GM21526 (cell line): ENCODE measurements at regions not wholly inside any gene's neighbourhood (a gene's known extent, or its start where the extent isn't known, plus 50 kb on each side); places are given as distances from the start of the nearest gene placed in this dataset.
A peak's percentile ranks its signal among the peaks of the same experiment; 100 is the strongest.
"Not testable (repeated sequence)": the region's sequence is repeated elsewhere in the genome, so short reads cannot be mapped to it uniquely, and the experiment has no call there.

Experiments
- ATAC-seq: cut with Tn5 transposase; IDR thresholded peaks from one replicate; pipeline ENCODE4 v1.9.1; 2021; ENCODE audit warnings: moderate library complexity; ENCODE audit not compliant: unreplicated experiment, low FRiP score

DNA sequence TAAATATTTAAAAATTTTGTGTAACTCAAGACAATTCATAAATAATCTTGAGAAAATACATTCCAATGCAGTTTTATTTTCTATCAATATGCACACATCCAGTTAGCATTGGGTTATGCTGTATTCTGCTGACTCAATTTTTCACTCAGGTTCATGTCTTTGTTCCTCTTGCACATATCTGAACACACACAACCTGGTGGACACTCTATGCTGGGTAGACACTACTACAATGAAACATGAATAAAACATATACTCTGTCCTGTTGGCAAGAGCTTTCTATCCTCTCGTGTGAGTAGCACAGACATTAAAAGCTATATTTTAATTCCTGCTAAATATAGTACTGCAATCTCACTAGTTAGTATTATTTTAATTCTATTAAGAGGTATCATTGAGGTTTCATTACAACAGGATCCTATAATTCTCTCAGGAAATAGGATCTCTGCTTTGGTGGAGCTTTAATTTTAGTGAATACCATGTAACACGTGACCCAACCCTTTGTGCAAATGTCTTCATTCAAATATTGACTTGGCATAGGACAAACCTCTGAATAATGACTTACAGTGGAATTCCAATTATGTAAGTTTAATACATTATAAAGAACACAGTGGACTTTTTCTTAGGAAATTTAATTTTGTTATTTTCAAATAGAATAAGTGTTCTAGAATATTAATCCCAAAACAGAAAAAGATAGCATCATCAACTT, 342.3 kb upstream of the TMEFF2 start:
- ATAC-seq: no peak

DNA sequence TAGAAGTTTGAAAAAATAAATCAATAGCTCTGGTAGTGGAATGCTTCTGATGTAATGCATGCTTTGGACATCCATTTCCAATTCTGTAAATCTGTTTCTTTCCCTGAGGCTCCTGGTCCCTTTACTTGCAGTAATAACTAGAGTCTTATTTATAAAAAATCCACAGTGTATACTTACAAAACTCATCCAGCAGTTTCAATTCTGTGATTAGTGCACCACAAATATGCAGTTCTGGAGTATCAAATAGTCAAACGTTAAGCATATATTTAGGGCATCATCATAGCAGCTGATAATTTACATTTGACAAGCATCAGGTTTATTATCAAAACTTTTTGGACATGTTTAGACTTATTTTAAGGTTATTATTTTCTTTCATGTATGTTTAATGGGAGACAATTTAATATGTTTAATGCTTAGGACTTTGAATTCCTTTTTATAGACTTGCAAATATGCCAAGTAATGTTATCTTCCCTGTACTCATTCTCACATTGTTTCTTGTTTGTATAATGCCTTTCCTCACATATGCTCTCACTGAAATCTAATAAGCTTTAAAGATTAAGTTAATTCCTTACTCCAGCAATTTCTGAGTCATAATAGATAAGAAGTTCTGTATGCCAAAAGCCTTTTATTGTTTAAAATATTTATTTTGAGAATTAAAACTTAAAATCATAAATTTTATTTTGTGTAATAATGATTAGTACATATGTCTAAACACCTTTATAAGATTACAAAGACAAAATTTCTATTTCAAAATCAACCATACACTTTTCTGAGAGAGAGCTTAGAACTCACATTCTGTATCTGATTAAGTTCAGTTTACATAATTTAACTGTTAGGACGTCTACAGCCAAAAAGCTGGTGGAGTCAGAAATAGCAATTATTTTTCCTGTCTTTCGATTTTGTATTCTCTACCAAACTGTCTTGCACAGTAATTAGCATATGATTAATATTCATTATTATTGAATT, 341.5 kb upstream of the TMEFF2 start:
- no peak for ATAC-seq

DNA sequence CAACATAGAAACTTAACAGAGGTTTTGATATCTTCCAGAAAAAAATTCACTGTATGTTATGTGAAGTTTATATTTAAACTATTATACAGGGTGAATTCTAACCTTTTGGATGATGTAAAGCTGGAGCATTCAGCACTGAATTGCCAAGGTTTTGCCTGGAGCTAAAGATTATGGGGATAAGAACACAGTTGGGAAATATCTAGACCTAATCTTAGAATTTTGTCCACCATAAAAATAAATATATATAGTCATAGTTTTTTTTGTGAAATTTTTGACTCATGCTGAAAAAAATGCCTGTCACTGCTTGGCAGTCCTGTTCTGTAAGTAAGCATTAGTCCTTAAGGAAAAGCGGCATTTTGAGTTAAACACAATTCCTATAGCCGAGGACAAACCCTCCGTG, 339.3 kb upstream of the TMEFF2 start:
- no peak for ATAC-seq

DNA sequence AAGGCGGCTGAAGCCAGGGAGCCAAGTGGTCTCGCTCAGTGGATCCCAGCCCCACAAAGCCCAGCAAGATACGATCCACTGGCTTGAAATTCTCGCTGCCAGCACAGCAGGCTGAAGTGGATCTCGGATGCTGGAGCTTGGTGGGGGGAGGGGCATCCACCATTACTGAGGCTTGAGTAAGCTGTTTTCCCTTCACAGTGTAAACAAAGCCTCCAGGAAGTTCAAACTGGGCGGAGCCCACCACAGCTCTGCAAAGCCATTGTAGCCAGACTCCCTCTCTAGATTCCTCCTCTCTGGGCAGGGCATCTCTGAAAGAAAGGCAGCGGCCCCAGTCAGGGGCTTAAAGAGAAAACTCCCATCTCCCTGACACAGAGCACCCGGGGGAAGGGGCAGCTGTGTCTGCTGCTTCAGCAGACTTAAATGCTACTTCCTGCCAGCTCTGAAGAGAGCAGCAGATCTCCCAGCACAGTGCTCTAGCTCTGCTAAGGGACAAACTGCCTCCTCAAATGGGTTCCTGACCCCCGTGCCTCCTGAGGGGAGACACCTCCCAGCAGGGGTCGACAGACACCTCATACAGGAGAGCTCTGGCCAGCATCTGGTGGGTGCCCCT, 330.0 kb upstream of the TMEFF2 start:
- ATAC-seq: not testable (repeated sequence)

DNA sequence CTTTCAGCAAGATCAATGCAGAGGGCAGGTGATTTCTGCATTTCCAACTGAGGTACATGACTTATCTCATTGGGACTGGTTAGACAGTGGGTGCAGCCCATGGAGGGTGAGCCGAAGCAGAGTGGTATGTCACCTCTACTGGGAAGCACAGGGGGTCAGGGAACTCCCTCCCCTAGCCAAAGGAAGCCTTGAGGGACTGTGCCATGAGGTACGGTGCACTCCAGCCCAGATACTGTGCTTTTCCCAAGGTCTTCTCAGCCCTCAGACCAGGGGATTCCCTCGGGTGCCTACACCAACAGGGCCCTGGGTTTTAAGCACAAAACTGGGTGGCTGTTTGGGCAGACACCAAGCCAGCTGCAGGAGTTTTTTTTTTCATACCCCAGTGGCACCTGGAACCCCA, 329.5 kb upstream of the TMEFF2 start:
- ATAC-seq: not testable (repeated sequence)

DNA sequence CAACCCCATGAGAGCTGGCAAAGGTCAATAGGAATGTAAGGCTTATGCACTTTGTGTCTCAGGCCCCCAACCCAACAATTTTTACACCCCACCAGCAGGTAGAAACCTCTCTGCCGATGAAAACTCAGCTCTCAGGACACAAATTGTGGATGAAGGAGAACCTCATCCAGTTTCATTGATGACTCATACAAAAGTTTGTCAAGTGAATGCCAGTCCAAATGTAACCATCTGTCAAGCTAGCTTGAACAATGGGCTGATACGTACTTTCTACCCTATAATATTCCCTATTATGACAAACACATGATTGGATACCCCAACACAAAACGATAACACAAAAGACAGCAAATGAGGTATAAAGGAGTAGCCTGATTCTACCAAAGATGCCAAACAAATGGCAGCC, 321.2 kb upstream of the TMEFF2 start:
- no peak for ATAC-seq

DNA sequence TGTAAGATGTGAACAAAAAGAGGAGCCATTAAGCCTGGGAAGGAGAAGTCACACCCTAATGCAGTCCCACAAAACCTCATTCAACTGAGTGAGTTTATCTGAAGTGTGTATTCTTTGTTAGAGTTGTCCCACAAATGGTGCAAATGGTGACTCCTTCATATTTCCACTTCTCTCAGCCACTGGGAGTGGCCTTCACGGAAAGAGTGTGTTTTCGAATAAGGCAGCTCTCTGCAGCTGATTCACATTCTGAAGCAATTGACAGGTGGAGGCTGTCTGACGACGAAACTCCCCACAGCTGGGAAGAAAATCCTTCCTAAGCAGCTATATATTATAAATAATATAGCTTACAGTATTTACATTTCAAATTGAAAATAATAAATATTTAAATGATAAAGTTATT, 318.8 kb upstream of the TMEFF2 start:
- ATAC-seq: no peak

DNA sequence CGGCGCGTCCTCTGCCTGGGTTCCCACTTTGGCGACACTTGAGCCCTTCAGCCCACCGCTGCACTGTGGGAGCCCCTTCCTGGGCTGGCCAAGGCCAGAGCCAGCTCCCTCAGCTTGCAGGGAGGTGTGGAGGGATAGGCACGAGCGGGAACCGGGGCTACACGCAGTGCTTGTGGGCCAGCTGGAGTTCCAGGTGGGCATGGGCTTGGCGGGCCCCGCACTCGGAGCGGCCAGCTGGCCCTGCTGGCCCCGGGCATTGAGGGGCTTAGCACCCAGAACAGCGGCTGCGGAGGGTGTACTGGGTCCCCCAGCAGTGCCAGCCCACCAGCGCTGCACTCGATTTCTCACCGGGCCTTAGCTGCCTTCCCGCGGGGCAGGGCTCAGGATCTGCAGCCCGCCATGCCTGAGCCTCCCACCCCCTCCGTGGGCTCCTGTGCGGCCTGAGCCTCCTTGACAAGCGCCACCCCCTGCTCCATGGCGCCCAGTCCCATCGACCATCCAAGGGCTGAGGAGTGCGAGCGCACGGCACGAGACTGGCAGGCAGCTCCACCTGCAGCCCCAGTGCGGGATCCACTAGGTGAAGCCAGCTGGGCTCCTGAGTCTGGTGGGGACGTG, 313.2 kb upstream of the TMEFF2 start:
- not testable (repeated sequence) for ATAC-seq

DNA sequence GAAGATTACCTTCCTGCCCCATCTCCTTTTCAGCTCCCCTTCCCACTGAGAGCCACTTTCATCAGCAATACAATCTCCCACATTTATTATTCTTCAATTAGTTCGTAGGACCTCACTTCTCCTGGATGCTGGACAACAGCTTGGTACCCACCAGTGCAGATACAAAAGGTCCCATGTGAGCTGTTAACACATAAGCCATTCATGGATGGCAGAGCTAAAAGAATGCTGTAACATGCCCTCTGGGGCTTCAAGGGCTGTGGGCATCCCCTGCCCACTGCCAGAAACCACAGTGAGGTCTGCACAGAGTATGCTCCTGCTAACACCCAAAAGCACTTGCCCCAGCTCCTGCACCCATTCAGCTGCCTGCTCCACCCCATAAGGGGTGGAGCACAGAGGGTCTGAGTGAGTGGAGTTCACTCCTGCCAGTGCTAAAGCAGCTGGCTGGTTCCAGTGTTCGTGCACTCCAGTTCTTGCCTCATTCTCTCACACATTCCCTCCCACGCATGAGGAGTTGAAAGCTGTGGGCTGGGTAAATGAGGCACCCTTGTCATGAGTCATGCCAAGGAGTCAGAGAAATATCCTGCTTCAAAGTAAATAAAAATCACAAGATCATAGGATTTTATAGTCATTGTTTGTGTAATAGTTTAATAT, 305.9 kb upstream of the TMEFF2 start:
- peak; percentile 75 for ATAC-seq

DNA sequence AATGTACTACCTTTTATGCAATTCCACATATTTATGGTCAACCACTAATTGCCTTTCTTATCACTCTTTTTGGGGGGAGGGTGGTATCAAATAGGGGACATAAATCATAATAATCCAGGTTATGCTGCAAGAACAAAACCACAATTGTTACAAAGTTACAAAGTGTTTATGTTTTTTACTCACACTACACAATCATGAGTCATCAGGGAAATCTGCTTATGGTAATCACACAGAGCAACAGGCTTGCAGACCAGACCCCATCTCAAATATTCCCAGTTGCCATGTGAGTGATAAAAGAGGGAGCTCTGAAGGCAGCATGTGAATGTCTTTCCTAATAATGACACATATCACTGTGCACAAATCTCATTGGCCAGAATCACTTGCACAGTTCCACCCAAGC, 304.7 kb upstream of the TMEFF2 start:
- no peak for ATAC-seq

DNA sequence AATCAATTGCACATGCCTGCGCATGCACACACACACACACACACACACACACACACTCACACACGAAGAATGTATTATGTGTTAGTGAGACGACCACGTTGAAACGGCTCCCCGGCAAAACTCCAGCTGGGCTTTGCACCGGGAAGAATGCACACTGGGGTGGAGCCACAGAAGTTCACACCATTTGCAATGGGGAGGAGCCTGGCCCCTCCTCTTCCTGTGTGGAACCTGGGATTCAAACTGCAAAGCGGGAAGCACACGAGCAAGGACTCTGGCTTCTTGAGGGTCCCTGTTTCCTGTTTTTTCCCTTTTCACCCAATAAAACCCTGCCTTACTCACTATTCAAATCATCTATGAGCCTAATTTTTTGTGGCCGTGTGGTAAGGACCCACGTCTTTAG, 304.0 kb upstream of the TMEFF2 start:
- ATAC-seq: no peak

DNA sequence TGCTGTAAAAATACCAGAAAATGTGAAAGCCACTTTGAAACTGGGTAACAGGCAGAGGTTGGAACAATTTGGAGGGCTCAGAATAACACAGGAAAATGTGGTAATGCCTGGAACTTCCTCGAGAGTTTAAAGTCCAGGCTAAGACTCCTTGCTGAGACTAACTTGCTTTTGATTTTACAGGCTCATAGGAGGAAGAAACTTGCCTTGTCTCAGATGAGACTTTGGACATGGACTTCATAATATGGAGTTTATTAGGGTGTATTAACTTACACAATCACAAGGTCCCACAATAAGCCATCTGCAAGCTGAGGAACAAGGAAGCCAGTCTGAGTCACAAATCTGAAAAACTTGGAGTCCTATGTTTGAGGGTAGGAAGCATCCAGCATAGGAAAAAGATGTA, 293.4 kb upstream of the TMEFF2 start:
- ATAC-seq: not testable (repeated sequence)

DNA sequence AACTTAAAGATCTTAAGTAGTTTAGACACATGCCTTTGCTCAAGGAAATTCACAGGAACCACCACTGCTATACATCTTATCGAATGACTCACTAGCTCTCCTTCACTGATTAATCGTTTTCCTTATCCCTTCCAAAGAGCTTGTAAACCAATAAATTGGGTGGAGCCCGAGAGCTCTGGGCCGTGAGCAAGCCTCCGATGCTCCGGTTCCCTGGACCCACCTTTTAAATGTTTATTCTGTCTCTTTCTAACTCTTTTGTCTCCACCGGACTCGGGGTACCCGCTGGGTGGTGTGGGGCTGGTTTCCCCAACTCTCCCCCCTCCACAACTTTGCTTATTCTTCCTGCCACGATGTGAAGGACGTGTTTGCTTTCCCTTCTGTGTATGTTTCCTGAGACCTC, 292.9 kb upstream of the TMEFF2 start:
- no peak for ATAC-seq

DNA sequence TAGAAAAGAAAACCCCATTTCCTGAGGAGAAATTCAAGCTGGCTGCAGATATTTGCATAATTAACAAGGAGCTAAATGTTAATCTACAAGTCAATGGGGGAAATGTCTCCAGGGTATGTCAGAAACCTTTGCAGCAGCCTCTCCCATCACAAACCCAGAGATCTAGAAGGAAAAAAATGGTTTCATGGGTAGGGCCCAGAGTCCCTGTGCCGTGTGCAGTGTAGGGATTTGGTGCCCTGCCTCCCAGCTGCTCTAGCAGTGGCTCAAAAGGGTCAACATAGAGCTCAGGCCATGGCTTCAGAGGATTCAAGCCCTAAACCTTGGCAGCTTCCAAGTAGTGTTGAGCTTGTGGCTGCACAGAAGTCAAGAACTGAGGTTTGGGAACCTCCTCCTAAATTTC, 290.2 kb upstream of the TMEFF2 start:
- ATAC-seq: no peak

DNA sequence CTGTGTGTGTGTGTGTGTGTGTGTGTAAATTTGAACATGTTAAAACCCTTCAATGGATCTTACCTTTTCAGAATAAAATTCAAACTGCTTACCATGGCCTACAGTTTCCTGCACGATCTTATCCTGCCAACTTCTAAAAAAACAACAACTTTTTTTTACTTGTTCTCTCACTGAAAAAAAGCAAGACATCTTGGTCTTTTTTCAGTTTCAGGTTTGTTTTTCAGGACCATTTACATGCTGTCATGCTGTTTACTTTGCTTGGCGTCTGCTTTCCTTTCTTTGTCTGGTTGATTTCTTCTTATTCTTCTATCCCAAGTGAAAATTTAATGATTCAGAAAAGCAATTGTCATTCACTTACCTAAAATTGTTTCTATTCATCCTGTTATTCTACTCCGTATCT, 286.3 kb upstream of the TMEFF2 start:
- ATAC-seq: no peak

DNA sequence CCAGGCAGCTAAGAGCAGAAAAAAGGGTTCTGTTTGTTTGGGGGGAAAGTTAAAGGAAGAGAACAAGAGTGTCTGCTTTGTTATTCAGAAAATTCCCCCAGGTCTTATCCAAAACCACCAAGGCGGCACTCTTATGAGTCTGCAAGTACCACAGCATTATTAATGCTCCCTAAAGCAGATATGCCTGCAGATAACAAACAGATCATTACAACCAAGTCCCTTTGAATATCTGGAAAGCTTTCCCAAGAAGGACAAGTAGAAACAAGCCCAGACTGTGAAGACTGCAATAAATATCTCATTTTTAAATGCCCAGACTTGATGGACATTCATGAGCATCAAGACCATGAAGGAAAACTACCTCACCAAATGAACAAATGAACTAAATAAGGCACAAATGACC, 278.6 kb upstream of the TMEFF2 start:
- ATAC-seq: no peak

DNA sequence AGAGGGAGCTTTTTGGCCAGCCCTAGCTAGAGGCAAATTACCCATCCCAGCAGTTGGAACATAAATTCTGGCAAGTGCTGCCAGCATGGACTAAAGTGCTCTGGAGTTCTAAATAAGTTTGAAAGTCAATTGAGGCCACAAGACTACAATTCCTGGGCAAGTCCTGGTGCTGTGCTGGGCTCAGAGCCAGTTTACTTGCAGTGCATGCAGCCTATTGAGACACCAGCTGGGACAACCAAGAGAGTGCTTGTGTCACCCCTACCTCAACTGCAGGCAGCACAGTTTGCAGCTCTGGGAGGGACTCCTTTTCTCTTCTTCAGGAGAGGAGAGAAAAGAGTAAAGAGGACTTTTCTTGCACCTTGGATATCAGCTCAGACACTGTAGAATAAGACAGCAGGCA, 277.2 kb upstream of the TMEFF2 start:
- no peak for ATAC-seq

DNA sequence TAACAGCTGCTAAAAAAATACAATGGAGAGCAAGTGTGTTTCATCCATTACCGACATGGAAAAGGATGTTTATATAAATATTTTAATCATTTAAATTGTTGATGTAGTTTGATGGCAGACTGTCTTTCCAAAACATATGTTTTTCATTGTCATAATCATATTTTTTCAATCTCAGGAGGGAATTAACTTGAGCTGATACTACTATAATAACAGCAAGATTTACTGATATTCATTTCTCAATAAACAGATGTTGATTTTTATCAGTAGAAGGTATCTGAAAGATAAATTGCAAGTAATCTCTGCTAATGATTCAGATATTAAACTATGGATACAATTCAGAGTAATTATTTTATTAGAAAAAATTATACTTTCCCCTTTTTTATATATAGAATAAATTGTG, 274.9 kb upstream of the TMEFF2 start:
- no peak for ATAC-seq

DNA sequence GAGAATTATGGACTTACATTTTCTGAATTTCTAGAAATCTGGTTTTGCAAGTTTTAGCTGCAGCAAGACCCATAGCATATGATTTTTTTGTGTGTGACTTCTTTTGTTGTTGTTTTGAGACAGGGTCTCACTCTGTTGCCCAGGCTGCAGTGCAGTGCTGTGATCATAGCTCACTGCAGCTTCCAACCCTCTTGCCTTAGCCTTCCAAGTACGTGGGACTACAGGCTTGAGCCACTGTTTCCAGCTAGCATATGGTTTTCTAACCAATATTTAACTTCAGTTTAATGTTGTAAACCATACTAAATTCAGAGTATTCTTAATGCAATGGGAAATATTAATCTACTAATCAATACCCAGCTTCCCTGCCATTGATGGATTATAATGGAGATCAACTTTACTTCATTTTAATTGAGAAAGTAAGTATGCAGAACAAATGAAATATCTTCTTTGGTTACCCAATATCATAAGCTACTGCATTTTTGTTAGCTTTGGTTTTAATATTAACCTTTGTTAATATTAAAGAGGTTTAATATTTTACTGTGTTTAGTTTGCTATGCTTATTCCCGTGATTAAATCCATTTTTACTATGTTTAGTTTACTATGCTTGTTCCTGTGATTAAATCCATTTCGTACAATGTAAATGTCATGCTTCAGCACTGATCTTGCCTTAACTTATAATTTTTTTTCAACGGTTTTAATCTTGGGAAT, 273.4 kb upstream of the TMEFF2 start:
- no peak for ATAC-seq

DNA sequence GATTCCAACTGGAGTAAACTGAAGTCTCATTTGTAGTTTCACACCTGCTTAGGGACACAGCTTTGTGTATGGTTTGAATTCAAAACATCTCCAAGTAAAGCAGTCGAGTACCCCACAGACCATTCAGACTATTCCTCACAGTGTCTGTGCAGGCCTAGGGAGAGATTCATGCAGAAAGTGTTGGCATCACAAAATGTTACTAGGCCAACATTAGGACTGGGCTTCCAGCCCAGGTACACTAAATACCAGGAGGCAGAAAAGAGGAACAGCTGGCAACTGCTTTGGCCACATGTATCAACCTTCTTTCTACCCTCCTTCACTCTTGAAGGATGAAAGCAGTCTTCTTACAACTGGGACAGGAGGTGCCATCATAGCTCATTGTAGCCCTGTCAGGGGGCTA, 270.4 kb upstream of the TMEFF2 start:
- ATAC-seq: no peak
